Activated CD8-positive, alpha-beta T cell treated with anti-CD3 and anti-CD28 coated beads, Interleukin-2, amount 10 ng/mL, durations not matched to agents 7 days and 5 days (primary cell): ENCODE measurements at regions not wholly inside any gene's neighbourhood (a gene's known extent, or its start where the extent isn't known, plus 50 kb on each side); places are given as distances from the start of the nearest gene placed in this dataset.

Experiments used
- ATAC-seq: fragments of 150-1000 bp; cut with Tn5 transposase; one replicate; pipeline ENCODE4 v1.10.0; 2021; ENCODE audit warnings: moderate library complexity
- CTCF ChIA-PET: fragments of 350-600 bp; sonication (Branson Sonifier 250); formaldehyde crosslinking; loops from one replicate; lab custom pipeline; 2021; ENCODE audit warnings: antibody characterized with exemption; lab: Charles Lee
- POLR2A ChIA-PET: fragments of 350-600 bp; sonication (Branson Sonifier 250); formaldehyde crosslinking; loops from one replicate; lab custom pipeline; 2021; ENCODE audit warnings: antibody characterized with exemption; lab: Charles Lee
- DNase-seq: peaks from one replicate; pipeline ENCODE4 v3.0.0-alpha.2; 2020
- H3K27ac Mint-ChIP-seq: one replicate; pipeline ENCODE4 v1.8.0; 2021; ENCODE audit warnings: mild to moderate bottlenecking, mixed read lengths
- H3K27me3 Mint-ChIP-seq: one replicate; pipeline ENCODE4 v1.8.0; 2021; ENCODE audit warnings: low read depth, mixed read lengths
- H3K36me3 Mint-ChIP-seq: one replicate; pipeline ENCODE4 v1.8.0; 2021; ENCODE audit warnings: low read depth, mixed read lengths
- H3K4me1 Mint-ChIP-seq: one replicate; pipeline ENCODE4 v1.8.0; 2021; ENCODE audit warnings: low read depth, mixed read lengths
- H3K4me3 Mint-ChIP-seq: one replicate; pipeline ENCODE4 v1.8.0; 2021; ENCODE audit warnings: mild to moderate bottlenecking, mixed read lengths
- H3K9me3 Mint-ChIP-seq: one replicate; pipeline ENCODE4 v1.8.0; 2022; ENCODE audit warnings: mixed read lengths; ENCODE audit not compliant: insufficient read depth

DNA sequence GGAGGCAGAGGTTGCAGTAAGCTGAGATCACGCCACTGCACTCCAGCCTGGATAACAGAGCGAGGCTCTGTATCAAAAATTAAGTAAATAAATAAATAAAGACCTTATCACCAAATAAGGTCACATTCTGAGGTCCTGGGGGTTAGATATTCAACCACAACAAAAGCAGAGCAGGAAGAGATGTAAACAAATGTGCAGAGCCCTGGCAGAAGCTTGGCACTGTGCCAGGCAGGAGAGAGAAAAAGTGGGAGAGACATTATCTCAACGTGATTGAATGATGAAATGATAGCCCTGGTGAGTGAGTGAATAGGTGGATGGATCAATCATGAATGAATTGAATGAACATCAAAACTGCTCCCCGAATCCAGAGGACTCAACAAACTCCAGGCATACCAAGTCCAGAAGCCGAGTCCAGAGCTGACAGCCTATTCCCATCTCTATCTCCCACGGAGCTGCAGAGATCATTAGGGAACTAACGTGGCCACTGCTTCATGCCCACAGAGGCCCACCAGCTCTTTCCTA is 150.7 kb downstream of the TOMM20 start:
- H3K27ac Mint-ChIP-seq: peak overlapping the region; percentile 41
- H3K4me3 Mint-ChIP-seq: no peak overlapping the region

DNA sequence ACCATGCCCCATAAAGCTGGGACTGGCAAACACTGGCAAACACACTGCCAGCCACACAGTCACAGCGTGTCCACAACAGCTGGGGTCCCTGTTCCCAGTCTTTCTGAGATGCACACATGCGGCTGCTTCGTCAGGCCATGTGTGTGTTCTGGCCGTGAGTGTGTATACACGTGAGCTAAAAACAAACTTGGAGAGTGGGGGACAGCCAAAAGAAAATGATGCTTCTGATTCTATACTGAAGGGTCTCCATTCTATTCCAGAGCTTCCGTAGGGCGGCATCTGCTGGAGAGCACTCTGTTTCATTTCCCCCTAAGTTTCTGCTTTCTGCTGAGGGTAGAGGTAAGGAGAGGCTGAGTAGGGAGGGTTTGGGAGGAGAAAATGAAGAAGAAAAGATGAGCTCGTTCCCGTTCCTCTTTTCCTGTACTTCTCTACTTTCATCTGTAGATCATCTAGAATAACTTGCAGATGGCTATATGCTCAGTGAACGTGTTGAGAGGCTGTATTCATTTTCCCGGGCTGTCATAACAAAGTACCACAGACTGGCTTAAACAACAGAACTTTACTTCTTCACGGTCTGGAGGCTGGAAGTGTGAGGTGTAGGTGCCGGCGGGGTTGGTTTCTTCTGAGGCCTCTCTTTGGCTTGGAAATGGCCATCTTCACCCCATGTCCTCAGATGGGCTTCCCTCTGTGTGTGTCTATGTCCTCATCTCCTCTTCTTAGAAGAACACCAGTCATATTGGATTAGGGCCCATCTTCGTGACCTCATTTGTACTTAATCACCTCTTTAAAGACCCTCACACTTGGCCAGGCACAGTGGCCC is 151.6 kb downstream of the TOMM20 start:
- ChIA-PET POLR2A (interaction anchor here (4.6 kb wide), 1 partner anchor 35 kb away, joined by 56 read pairs; no protein-coding TSS in a partner anchor), CTCF (interaction anchor here (0.6 to 3.9 kb wide), 6 partner anchors 11 to 477 kb away, joined by 3 to 12 read pairs (median 5); no protein-coding TSS in a partner anchor)
- H3K27ac Mint-ChIP-seq: no peak overlapping the region
- peaks cover 2% of the 10 kb centered on the region for H3K36me3 Mint-ChIP-seq
- ATAC-seq (no peak), DNase-seq (no peak)
- H3K9me3 Mint-ChIP-seq: no peaks in the 10 kb centered on the region
- H3K27me3 Mint-ChIP-seq: no peaks in the 10 kb centered on the region
- H3K4me3 Mint-ChIP-seq: no peak overlapping the region
- peaks cover 75% of the 10 kb centered on the region for H3K4me1 Mint-ChIP-seq

More for the DNA sequence above, 150.7 kb downstream of the TOMM20 start:
- Mint-ChIP-seq H3K27me3 (no peaks in the 10 kb centered on the region), H3K9me3 (no peaks in the 10 kb centered on the region), H3K36me3 (peaks cover 2% of the 10 kb centered on the region), H3K4me1 (peaks cover 70% of the 10 kb centered on the region)
- no peak for ATAC-seq
- POLR2A ChIA-PET: interaction anchor here (2.4 to 4.6 kb wide), 4 partner anchors 15 to 367 kb away, joined by 8 to 56 read pairs (median 30); partner anchors contain the start of gene IRF2BP2
- CTCF ChIA-PET: interaction anchor here (0.8 to 4.1 kb wide), 11 partner anchors 8 to 377 kb away, joined by 3 to 28 read pairs (median 7); no protein-coding TSS in a partner anchor
- no peak for DNase-seq

DNA sequence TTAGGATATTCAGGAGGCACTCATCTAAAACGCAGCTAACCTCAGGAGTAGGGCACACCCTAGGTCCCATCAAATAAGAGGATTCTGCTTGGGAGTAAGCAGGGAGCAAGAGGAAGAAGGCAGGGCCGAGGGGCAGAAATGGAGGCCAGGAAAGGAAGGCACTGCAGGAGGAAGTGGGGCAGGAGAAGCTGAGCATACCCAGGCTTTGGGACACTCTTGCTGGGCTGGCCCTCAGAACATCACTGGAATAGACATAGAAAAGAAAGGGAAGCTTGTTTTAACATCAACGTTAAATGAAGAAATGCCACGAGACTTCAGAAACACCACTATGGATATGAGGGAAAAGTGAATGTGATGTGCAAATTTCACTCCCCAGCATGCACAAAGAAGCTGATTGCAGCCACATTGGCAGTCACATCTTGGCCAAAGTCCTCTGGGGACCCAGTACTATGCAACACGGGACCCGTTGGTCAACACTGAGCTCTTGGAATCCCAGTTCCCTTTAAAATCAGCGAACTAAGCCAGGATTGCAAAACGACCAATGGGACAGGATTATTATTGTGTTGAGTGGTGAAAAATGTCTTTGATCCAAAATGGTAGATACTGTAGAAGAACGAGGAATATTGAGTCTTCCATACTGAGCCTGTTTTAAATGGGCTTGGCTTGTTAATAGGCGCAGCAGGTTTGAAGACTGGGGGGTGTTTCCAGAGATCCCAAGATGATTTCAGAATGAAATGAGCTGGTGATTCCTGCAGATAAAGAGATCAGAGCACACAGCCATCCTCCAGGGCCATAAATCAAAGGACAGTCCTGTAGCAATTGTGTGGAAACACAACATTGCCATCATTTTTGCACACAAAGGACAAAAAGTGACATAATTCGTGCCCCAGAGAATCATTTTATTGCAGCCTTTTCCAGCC is 152.4 kb downstream of the TOMM20 start:
- Mint-ChIP-seq H3K27me3 (no peaks in the 10 kb centered on the region), H3K36me3 (peaks cover 2% of the 10 kb centered on the region), H3K4me1 (peaks cover 77% of the 10 kb centered on the region), H3K9me3 (no peaks in the 10 kb centered on the region), H3K4me3 (no peak overlapping the region), H3K27ac (peak overlapping the region; percentile 8)
- ATAC-seq (no peak), DNase-seq (no peak)
- POLR2A ChIA-PET: no interaction called here
- CTCF ChIA-PET: interaction anchor here (0.6 to 3.9 kb wide), 6 partner anchors 12 to 477 kb away, joined by 3 to 12 read pairs (median 5); no protein-coding TSS in a partner anchor

DNA sequence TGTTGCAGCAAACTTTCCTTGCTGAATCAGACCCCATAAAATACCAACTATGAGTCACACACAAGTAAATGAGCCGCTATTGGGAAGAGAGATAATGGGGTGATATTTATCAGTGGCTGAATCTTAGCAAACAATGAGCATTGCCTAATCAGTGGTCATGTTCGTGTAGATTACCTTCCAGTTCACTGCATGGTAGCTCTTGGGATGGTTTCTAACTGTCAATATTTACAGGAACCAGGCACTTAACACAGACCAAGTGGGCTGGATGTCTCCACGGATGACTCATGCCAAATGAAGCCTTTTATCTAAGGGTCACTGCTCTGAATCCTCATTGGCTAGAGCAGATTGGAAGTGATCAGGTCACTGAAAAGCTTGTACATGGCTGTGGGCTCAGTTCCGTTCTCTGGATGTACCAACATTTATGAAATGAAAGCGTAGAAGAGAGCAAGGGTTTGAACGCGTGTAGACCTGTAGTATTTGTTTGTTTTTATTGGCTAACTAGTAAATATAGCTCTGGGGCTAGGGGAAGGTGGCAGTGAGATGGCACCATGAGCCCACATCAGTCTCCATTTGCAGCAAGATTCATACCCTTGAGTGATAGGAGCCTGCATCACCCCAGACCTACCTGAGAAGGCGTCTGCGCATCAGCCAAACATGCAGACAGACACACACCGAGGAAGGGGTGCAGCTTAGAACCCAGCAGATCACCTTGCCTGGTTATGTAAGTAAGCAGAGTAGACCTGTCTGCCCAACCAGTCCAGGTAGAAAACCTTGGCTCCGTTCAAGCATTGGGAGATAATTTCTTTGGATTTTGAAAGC is 153.3 kb downstream of the TOMM20 start:
- POLR2A ChIA-PET: interaction anchor here (1.0 kb wide), 1 partner anchor 13 kb away, joined by 3 read pairs; no protein-coding TSS in a partner anchor

DNA sequence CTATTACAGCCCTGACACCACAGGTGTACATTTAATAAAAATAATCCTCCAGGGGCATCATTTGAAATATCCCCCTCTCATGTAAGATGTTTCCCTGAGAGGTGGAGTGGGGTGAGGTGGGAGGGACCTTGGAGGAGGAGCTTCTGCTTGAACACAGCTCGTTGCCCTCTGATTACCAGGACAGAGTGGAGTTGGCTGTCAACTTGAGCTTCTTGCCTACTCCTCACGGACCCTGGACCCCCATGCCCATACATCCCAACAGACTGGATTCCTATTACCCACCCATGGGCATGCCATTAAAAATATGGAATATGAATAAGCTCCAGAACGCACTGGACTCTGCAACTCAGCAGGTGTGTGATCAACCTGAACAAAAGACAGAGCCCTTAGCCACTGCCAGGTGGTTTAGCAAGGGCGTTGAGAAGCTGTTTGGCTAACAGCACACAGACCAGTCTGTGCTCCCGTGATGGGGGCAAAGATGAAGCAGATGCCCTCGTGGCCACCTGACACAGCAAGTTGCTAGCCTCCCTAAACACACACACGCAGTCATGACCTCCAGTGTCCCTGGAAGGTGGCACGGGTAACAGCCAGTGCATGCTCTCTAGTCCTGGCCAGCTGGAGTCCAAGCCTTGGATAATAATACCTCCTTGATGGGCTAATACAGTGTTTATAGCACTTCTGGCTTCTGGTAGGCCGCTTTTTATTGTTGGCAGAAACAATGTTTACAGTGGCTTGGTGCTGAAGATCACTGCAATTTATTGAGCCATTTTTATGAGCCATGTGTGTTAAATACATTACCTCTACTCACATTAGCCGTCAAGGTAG is 155.0 kb downstream of the TOMM20 start:
- Mint-ChIP-seq H3K4me3 (no peak overlapping the region), H3K9me3 (no peaks in the 10 kb centered on the region), H3K4me1 (peaks cover 73% of the 10 kb centered on the region), H3K27ac (no peak overlapping the region), H3K27me3 (no peaks in the 10 kb centered on the region), H3K36me3 (no peaks in the 10 kb centered on the region)
- DNase-seq (no peak), ATAC-seq (no peak)
- ChIA-PET POLR2A (interaction anchor here (0.6 to 1.6 kb wide), 5 partner anchors 10 to 364 kb away, joined by 3 to 6 read pairs (median 3); partner anchors contain the start of gene IRF2BP2), CTCF (interaction anchor here (1.0 to 3.9 kb wide), 5 partner anchors 15 to 116 kb away, joined by 3 to 12 read pairs (median 4); no protein-coding TSS in a partner anchor)

More for the DNA sequence above, 153.3 kb downstream of the TOMM20 start:
- CTCF ChIA-PET: interaction anchor here (1.1 to 3.9 kb wide), 6 partner anchors 13 to 476 kb away, joined by 3 to 12 read pairs (median 4); no protein-coding TSS in a partner anchor
- peaks cover 77% of the 10 kb centered on the region for H3K4me1 Mint-ChIP-seq
- H3K27ac Mint-ChIP-seq: peak overlapping the region; percentile 8
- ATAC-seq: no peak
- H3K4me3 Mint-ChIP-seq: no peak overlapping the region
- no peaks in the 10 kb centered on the region for H3K9me3 Mint-ChIP-seq
- peaks cover 2% of the 10 kb centered on the region for H3K36me3 Mint-ChIP-seq
- no peaks in the 10 kb centered on the region for H3K27me3 Mint-ChIP-seq
- no peak for DNase-seq

DNA sequence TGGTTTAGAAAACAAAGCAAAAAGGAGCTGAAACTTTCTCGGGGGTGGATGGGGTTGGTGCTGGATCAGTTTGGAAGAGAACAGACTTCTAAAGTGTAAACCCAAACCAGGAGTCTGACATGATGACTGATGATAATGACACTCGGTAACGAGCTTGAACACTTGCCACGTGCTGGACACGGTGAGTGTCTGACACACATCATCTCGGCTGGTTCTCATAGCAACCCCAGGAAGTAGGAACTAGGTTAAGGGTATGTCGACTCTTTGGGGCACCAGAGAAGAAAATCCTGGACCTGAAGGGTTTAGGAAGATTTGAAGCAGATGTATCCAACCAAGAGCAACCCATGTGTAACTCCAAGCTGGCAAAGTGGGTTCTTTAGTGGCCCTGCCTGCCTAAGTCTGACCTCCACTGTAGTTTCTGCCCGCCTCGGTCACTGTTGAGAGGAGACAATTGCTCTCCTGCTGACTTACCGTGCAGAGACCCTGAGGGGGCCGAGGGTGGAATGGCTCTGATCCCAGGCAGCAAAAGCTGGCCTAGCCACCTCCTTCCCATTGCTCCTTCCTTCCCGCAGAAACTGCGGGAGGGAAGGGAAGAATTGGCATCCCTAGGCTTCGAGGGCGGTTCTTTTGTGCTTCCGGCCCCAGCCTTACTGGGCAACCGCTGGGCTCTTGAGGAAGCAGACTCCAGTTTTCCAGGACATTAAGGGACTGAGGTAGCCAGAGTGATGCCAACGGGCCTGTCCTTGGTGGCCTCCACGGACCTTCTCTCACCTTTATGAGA is 156.0 kb downstream of the TOMM20 start:
- CTCF ChIA-PET: interaction anchor here (1.7 to 3.9 kb wide), 2 partner anchors 8 to 111 kb away, joined by 5 to 12 read pairs; no protein-coding TSS in a partner anchor

DNA sequence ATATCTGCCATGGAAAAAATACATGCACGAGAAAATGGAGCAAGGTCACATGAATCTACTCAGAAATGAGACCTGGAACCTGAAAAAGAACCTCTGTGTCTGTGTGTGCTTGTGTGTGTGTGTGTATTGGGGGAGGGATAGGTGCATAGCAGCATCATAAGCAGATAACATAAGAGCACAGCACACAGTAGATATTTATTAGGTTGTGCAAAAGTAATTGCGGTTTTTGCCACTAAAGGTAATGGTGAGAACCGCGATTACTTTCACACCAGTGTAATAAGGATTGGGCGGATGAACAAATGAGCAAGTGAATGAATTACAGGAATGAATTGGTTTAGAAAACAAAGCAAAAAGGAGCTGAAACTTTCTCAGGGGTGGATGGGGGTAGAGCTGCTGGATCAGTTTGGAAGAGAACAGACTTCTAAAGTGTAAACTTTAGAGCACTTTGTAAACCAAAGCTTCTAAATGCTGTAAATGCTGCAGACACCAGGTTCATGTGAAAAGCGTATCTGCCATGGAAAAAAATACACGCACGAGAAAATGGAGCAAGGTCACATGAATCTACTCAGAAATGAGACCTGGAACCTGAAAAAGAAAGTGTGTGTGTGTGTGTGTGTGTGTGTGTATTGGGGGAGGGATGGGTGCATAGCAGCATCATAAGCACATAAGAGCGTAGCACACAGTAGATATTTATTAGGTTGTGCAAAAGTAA is 156.9 kb downstream of the TOMM20 start:
- Mint-ChIP-seq H3K9me3 (no peaks in the 10 kb centered on the region), H3K4me3 (no peak overlapping the region), H3K4me1 (peaks cover 60% of the 10 kb centered on the region), H3K36me3 (peaks cover 2% of the 10 kb centered on the region), H3K27me3 (no peaks in the 10 kb centered on the region), H3K27ac (peak overlapping the region; percentile 3)
- ChIA-PET CTCF (interaction anchor here (1.7 kb wide), 1 partner anchor 9 kb away, joined by 5 read pairs; no protein-coding TSS in a partner anchor), POLR2A (interaction anchor here (0.7 to 2.1 kb wide), 3 partner anchors 8 to 360 kb away, joined by 3 to 14 read pairs (median 4); no protein-coding TSS in a partner anchor)
- no peak for DNase-seq
- ATAC-seq: peak; percentile 29

More for the DNA sequence above, 156.0 kb downstream of the TOMM20 start:
- no peaks in the 10 kb centered on the region for H3K27me3 Mint-ChIP-seq
- H3K4me1 Mint-ChIP-seq: peaks cover 66% of the 10 kb centered on the region
- POLR2A ChIA-PET: interaction anchor here (0.6 to 2.1 kb wide), 4 partner anchors 7 to 363 kb away, joined by 3 to 14 read pairs (median 3); partner anchors contain the start of gene IRF2BP2
- H3K27ac Mint-ChIP-seq: no peak overlapping the region
- DNase-seq (no peak), ATAC-seq (no peak)
- no peaks in the 10 kb centered on the region for H3K9me3 Mint-ChIP-seq
- H3K4me3 Mint-ChIP-seq: no peak overlapping the region
- peaks cover 2% of the 10 kb centered on the region for H3K36me3 Mint-ChIP-seq

DNA sequence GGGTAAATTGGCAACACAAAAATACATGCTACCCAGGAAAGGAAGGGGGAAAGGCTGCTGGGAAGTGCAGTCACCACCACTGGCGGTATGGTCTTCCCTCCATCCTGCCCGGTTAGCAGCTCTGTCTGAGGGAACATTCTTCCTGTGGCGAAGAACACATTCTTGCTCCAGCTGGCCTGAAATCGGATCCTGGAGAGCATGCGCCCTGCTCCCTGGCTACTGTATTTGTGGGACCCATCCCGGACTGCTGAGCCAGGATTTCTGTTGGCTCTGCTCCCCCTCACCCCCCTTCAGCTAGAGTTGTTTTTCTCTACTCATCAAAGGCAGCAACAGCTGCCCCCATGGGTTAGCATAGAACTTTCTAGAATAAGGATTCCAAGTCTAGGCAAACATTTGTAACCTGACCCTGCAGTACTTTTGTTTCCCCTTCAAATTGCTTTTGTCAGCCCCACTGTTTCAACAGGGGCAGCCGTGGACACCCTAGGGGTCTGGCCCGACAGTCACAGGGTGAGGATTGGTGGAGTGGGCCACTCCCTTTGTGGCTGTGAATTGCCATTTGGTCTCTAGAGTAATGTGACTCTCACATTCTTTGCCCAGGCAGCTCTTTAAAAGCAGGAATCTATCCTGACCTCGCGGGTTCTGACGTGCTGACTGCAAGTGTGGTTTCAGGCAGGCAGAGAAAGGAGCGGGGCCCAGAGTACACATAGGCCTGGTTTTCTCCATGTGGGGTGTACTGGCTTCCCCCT is 157.7 kb downstream of the TOMM20 start:
- no peak for DNase-seq
- H3K9me3 Mint-ChIP-seq: no peaks in the 10 kb centered on the region

More for the DNA sequence above, 157.7 kb downstream of the TOMM20 start:
- POLR2A ChIA-PET: interaction anchor here (0.6 to 2.2 kb wide), 6 partner anchors 9 to 361 kb away, joined by 3 to 14 read pairs (median 6); partner anchors contain the start of gene IRF2BP2
- Mint-ChIP-seq H3K27me3 (no peaks in the 10 kb centered on the region), H3K4me3 (no peak overlapping the region), H3K27ac (peak overlapping the region; percentile 3), H3K4me1 (peaks cover 56% of the 10 kb centered on the region), H3K36me3 (peaks cover 5% of the 10 kb centered on the region)
- CTCF ChIA-PET: interaction anchor here (1.1 to 2.1 kb wide), 5 partner anchors 8 to 202 kb away, joined by 3 to 7 read pairs (median 6); no protein-coding TSS in a partner anchor
- peak; percentile 22 for ATAC-seq
